GM21390 (cell line): ENCODE measurements at regions not wholly inside any gene's neighbourhood (a gene's known extent, or its start where the extent isn't known, plus 50 kb on each side); places are given as distances from the start of the nearest gene placed in this dataset.
"Not testable (repeated sequence)": the region's sequence is repeated elsewhere in the genome, so short reads cannot be mapped to it uniquely, and the experiment has no call there.

Experiments
- ATAC-seq: cut with Tn5 transposase; IDR thresholded peaks from one replicate; pipeline ENCODE4 v1.9.1; 2021; ENCODE audit not compliant: unreplicated experiment

- no peak for ATAC-seq
Observed at GRCh38 chr2:190742431-190742830, 93.5 kb downstream of the NAB1 start.

DNA sequence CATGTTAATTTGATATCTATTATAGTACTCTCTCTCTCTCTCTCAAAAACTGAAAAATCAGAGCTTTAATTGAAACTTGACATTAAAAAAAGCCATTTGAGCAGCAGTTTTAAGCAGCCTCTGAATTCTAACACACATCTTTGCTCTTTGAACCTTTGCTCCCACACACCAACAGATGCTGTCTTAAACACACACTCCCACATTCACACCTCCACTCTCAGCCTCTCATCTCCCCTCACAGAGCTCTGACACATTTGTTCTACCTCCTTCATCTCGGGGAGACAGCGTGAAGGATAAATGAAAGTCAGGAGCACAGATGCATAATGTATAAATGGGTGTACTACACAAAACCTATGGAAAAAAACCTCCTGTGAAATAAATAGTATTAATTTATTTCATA lies 95.2 kb downstream of the NAB1 start:
- no peak for ATAC-seq

DNA sequence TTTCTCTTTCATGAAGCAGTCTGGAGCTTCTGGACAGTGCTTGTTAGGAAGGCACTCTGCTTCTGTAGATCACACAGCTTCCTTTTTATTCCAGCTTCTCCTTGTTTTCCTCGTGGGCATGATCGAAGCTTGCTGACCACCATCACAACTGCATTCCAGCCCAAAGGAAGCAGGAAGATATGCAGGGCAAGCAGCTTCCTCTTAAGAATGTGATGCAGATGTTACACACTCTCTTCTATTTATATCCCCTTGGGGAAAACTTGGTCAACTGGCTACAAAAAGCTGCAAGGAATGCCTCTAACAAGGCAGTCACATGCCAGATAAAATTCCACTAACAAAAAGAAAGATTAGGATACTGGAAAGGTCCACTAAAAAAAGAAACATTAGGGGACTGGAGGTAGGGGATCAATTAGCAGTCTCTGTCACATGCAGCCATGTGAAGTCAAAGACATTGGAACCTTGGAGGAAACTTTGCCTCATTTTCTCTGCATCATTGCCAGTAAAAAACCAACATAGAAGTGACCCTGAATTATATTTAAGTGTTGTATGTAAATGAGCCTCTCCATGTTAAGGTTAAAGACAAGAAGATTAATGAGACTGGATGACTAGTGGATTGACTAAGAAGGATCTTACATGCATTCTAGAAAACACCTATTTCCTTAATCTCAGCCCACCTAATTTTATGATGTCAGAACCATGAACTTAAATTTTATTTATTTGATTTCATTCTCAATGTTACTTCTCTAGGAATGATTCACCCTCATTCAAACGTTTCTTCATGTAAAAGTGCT lies 98.3 kb downstream of the NAB1 start:
- no peak for ATAC-seq

DNA sequence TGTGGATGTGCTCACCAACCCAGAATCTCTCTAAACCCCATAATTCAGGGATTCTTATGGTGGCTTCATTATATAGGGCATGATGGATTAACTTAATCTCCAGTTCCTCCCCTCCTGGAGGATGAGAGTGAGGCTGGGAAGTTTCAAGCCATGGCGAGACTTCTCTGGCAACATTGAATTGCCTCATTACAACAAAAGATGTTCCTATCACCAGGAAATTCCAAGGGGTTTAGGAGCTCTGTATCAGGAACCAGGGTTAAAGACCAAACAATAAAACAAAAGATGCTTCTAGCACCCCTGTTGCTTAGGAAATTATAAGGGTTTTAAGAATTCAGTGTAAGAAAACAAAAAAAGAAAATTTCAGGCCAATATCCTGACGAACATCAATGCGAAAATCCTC lies 100.1 kb downstream of the NAB1 start:
- no peak for ATAC-seq

DNA sequence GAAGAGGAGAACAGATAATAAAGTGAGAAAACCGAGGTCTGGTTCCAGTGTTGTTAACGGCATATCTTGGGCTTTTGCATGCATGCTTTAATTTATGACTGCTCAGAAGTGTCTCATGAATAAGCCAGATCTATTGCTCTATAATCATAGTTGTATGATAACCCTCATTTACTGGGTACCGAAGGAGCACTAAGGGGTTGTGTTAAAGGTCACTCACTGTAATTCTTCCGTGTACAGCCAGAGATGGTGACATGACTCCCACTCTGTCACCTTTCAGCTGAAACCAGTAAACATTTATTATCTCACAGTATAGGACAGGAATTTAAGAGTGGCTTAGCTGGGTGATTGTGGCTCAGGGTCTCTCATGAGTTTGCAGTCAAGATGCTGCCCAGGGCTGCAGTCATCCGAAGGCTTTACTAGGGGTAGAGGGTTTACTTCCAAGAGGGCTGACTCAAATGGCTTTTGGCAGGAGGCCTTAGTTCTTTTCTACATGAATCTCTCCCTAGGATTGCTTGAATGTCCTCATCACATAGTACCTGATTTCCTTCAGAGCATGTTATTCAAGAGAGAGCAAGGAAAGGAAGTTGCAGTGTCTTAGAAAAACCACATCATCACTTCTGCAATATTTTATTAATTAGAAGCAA lies 107.0 kb downstream of the NAB1 start:
- ATAC-seq: no peak

- no peak for ATAC-seq
Observed at GRCh38 chr2:190759749-190760213, 110.9 kb downstream of the NAB1 start.

DNA sequence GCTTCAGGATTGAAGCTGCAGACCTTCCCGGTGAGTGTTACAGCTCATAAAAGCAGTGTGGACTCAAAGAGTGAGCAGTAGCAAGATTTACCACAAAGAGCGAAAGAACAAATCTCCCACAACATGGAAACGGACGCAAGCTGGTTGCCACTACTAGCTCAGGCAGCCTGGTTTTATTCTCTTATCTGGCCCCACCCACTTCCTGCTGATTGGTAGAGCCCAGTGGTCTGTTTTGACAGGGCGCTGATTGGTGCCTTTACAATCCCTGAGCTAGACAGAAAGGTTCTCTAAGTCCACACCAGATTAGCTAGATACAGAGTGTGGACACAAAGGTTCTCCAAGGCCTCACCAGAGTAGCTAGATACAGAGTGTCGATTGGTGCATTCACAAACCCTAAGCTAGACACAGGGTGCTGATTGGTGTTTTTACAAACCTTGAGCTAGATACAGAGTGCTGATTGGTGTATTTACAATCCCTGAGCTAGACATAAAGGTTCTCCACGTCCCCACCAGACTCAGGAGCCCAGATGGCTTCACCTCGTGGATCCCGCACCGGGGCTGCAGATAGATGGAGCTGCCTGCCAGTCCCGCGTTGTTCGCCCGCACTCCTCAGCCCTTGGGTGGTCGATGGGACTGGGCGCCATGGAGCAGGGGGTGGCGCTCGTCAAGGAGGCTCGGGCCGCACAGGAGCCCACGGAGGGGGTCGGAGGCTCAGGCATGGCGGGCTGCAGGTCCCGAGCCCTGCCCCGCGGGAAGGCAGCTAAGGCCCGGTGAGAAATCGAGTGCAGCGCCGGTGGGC lies 111.7 kb downstream of the NAB1 start:
- not testable (repeated sequence) for ATAC-seq

- not testable (repeated sequence) for ATAC-seq
Observed at GRCh38 chr2:190761216-190761615, 112.3 kb downstream of the NAB1 start.

DNA sequence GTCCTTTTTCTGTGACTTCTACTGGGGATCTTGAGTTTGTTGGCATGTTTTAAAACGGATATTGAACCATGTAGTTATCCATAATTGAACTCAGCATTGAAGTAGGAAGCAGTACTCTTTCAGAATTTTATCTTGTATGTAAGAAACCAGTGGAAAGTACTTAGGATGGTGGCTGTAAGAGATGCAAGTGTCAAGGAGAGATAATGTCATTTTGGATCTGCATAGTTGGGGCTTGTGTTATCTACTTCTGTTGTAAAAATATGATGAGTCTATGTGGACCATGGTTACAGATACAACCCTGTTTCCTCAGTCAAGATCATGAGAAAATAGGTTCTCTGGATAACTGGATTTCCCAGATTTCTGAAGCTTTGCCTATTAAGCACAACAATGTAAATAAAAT lies 113.7 kb downstream of the NAB1 start:
- ATAC-seq: no peak

- ATAC-seq: no peak
Observed at GRCh38 chr2:190763100-190763499, 114.2 kb downstream of the NAB1 start.

DNA sequence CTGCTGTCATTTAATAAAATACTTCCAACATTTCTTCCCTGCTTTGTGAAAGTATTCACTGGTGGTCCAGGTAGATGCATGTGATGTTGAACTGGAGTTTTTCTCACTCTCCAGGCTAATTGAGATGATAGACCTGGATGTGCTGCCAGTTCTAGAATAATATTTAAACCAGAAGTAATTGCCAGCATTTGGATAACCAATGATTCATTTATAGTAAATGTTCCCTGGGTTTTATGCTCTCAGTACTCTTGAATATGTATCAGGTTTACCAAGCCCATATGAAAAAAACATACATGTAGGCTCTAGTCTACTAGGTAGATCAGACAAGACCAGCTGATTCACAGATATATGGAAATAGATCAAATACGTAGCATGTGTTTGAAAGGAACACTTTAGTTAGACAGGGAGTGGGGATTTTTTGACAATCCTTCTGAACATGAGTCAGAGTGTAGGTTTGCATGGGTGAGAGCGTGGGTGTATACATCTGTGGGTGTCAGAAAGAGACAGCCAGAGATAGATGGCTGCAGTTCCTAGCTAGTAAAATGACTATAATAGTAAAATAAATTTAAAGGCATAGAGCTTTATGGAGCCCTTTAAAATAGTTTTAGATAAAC lies 115.1 kb downstream of the NAB1 start:
- peak; percentile 62 for ATAC-seq

DNA sequence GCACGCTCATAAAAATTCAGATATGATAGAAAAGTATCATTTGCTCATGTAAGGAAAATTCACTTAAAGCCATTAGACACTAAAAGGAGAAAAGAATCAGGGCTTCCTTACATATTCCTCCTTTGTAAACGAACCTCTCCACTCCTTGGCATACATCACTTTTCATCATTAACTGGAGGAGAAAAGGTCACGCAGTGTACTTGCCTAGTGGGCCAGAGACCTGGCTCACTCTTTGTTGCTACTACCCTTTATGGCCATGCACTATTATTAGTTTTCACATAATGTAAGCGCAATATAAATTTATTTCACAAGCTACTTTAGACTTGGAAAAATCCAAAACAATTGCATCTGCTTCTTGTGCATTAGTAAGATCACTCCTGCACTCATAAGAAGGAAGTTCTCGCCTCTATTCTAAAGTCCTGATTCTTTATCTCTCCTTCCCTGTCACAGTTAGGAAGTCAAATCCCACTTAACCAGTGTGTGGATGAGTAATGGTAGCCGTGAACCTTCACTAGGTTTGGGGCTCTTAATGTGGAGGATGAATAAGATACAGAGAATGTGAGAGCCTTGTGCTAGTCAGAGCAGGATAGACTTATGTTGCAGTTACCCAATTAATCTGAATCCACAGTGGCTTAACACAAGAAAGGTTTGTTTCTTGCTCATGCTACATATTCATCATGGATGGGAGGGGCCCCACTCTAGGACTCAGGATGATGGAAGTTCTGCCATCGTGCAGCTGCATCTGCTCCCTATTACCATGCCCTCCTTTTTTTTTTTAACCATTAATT lies 115.0 kb upstream of the GLS start:
- ATAC-seq: no peak

- ATAC-seq: no peak
Observed at GRCh38 chr2:190766174-190766572, 114.4 kb upstream of the GLS start.

GRCh38 chr2:190766595-190766994 lies 114.0 kb upstream of the GLS start:
- no peak for ATAC-seq

DNA sequence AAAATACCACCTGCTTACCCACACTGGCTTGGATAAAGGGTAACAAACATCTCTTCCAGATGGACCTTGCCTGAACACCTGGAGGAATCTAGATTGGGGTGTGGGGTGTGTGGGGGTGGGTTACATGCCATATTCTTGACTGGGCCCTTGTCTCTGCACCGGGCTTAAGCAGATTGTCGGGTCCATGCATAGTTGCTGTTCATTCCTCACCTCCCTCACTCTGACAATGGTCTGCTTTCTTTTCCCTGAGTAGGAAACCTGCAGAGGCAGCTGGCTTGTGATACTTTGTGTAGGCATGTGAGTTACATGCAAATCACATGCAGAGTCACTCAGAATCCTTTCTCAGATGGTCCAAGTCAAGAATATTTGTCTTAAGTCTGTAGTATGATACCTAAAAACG lies 112.8 kb upstream of the GLS start:
- ATAC-seq: no peak

DNA sequence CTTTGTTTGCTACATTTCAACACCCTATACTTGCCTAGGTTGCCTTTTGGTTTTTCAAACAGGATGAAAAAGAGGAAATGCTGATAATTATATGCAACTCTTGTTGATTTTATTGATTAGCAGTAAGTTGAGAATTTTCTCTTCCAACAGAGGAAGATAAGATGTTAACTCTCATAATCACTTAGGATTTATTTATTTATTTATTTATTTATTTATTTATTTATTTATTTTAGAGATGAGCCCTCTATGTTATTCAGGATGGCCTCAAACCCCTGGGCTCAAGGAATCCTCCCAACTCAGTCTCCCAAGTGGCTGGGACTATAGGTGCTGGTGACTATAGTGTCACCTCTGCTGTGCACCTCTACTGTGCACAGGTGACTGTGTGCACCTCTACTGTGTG lies 111.4 kb upstream of the GLS start:
- ATAC-seq: no peak

DNA sequence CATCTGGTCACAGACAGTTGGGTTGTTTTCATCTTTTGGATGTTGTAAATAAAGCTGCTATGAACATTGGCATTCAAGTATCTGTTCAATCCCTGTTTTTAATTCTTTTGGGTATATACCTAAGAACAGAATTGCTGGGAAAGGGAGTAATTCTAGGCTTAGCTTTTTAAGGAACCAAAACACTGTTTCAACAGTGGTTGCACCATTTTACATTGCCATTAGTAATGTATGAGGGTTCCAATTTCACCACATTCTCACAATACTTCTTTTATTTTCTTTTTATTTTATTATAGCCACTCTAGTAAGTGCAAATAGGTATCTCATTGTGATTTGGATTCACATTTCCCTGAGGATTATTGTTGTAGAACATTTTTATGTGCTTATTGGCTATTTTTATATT lies 108.9 kb upstream of the GLS start:
- no peak for ATAC-seq

DNA sequence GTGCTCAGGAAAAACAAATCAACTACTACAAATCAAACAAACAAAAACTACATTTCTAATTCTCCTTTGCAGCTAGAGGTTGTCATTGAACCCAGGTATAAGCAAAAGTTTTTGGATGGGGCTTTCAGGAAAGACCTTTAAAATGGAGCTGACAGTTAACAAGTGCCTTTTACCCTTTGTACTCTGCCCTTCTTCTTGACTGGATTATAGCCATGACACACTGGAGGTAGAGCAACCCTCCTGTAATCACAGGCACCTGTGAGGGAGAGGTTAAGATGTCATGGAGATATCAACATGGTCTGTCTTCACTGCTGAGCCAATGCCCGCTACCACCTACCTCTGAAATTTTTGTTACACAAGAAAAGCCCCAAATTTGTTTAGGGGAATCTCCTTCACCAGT lies 100.0 kb upstream of the GLS start:
- ATAC-seq: no peak

DNA sequence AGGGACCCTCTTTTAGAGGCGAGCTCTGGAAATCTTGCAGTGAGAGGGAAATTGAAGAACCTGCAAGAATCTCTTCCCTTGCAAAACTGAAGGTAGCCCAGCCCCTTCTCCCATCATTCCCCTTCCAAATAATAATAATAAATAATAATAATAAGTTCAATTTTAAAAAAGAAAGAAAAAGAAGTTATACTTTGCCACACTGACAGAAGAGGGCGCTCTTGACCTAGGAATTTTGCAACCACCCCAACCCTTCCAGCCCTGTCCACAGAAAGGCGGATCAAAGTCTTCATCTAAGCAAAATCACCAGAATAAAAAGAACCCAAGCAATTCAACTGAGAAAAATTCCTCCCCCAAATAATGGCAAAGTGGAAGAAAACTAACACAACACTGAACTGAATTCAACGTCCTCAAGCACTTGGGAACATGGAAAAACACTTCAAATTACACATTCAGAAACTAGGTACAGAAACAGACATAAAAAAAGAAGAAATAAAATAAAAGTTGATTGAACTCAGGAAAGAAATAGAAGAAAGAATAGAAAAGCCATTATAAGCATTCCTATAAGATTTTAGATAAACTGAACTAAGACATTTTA lies 98.9 kb upstream of the GLS start:
- no peak for ATAC-seq

GRCh38 chr2:190782264-190782663 lies 98.4 kb upstream of the GLS start:
- ATAC-seq: no peak
